Keratinocyte (primary cell): ENCODE measurements at regions not wholly inside any gene's neighbourhood (a gene's known extent, or its start where the extent isn't known, plus 50 kb on each side); places are given as distances from the start of the nearest gene placed in this dataset.

Experiments used
- DNase-seq: peaks from one replicate; pipeline ENCODE4 v3.0.0-alpha.2; 2011; ENCODE audit warnings: low read depth, missing footprints, low spot score
- FAIRE-seq: peaks from 2 replicates; lab custom pipeline; 2011; peaks lifted over from hg19 to GRCh38; lab: Jason Lieb, UNC
- H2AFZ ChIP-seq: 2 replicates; pipeline ENCODE4 v1.6.0; 2012; ENCODE audit warnings: low read length, control low read depth, inconsistent platforms; ENCODE audit not compliant: control insufficient read depth
- H3K27ac ChIP-seq: 2 replicates; pipeline ENCODE4 v1.5.1; 2011; ENCODE audit warnings: low read length; ENCODE audit not compliant: control insufficient read depth, insufficient read depth
- H3K27me3 ChIP-seq: 3 replicates; pipeline ENCODE4 v1.6.0; 2011; ENCODE audit warnings: low read length; ENCODE audit not compliant: control insufficient read depth, insufficient read depth; ENCODE audit errors: extremely low read depth
- H3K36me3 ChIP-seq, 2 experiments: 2 replicates in 1 of 2; 3 replicates in 1 of 2; pipeline ENCODE4 v1.5.1; 2011; ENCODE audit warnings: low read length in 2 of 2, mild to moderate bottlenecking in 1 of 2; ENCODE audit not compliant: control insufficient read depth in 2 of 2, insufficient read depth in 2 of 2; ENCODE audit errors: extremely low read depth in 1 of 2
- H3K4me1 ChIP-seq: 3 replicates; pipeline ENCODE4 v1.5.1; 2011; ENCODE audit warnings: low read length; ENCODE audit not compliant: control insufficient read depth, insufficient read depth; ENCODE audit errors: extremely low read depth
- H3K4me2 ChIP-seq: 3 replicates; pipeline ENCODE4 v1.6.0; 2011; ENCODE audit warnings: low read depth, low read length; ENCODE audit not compliant: control insufficient read depth, insufficient read depth; ENCODE audit errors: extremely low read depth
- H3K4me3 ChIP-seq, 3 experiments: fragments of 200-600 bp in 1 of 3; sonication (generic) in 1 of 3; 2 replicates in 2 of 3; 3 replicates in 1 of 3; pipeline ENCODE4 v1.5.1; 2011 to 2016; ENCODE audit warnings: low read length in 3 of 3, mild to moderate bottlenecking in 3 of 3, control low read depth in 2 of 3, inconsistent platforms in 1 of 3, low read depth in 1 of 3, mixed read lengths in 1 of 3, mixed run types in 1 of 3, moderate library complexity in 1 of 3; ENCODE audit not compliant: control insufficient read depth in 2 of 3, insufficient read depth in 2 of 3; ENCODE audit errors: extremely low read depth in 1 of 3
- H3K79me2 ChIP-seq: 2 replicates; pipeline ENCODE4 v1.6.0; 2012; ENCODE audit warnings: low read length; ENCODE audit not compliant: control insufficient read depth, insufficient read depth
- H3K9ac ChIP-seq: 3 replicates; pipeline ENCODE4 v1.6.0; 2011; ENCODE audit warnings: low read length; ENCODE audit not compliant: control insufficient read depth, insufficient read depth; ENCODE audit errors: extremely low read depth
- H3K9me1 ChIP-seq: 3 replicates; pipeline ENCODE4 v1.6.0; 2011; ENCODE audit warnings: low read length; ENCODE audit not compliant: control insufficient read depth, insufficient read depth; ENCODE audit errors: extremely low read depth
- H3K9me3 ChIP-seq: 2 replicates; pipeline ENCODE4 v1.5.1; 2012; ENCODE audit warnings: low read depth, low read length; ENCODE audit not compliant: control insufficient read depth
- H4K20me1 ChIP-seq: 3 replicates; pipeline ENCODE4 v1.6.0; 2011; ENCODE audit warnings: low read length; ENCODE audit not compliant: control insufficient read depth, insufficient read depth; ENCODE audit errors: extremely low read depth
- CTCF ChIP-seq, 3 experiments: IDR thresholded peaks in 1 of 3; conservative IDR thresholded peaks in 1 of 3; optimal IDR thresholded peaks in 1 of 3; 2 replicates in 2 of 3; 3 replicates in 1 of 3; pipeline versions ENCODE3 to v1.5.1; 2011; ENCODE audit warnings: low read length in 3 of 3, mild to moderate bottlenecking in 3 of 3, moderate library complexity in 2 of 3, control low read depth in 1 of 3, inconsistent platforms in 1 of 3; ENCODE audit not compliant: insufficient read depth in 2 of 3; ENCODE audit errors: extremely low read depth in 1 of 3
- EZH2 ChIP-seq: IDR thresholded peaks from one replicate; pipeline ENCODE4 v1.6.1; 2012; ENCODE audit warnings: inconsistent platforms, mild to moderate bottlenecking, low read length, moderate library complexity
- dilution Hi-C: fragments of 300-500 bp; cut with MboI; formaldehyde crosslinking; loops from one replicate; pipeline ENCODE4 v1.7.0; 2020; ENCODE audit warnings: low sequenced_read_pairs; ENCODE audit not compliant: extremely low pct_ligation_motif_present

- TF ChIP-seq CTCF (optimal IDR thresholded peaks at IDR 0.05 in 1 of 3, IDR thresholded peaks at IDR 0.05 in 1 of 3, conservative IDR thresholded peaks at IDR 0.05 in 1 of 3; ENCODE audit: extremely low read depth in 1 of 3, insufficient read depth in 2 of 3, low read length in 3 of 3) (peak; percentile 67 to 82 (median 79)), EZH2 (no peak)
- DNase-seq (no peak), FAIRE-seq (peak; percentile 98)
- Histone ChIP-seq H3K79me2 (no peaks in the 10 kb centered on the region), H3K27me3 (no peaks in the 10 kb centered on the region), H3K9ac (no peak overlapping the region), H3K27ac (no peak overlapping the region), H2AFZ (no peak overlapping the region), H3K4me1 (no peaks in the 10 kb centered on the region), H3K9me1 (no peaks in the 10 kb centered on the region), H3K9me3 (no peaks in the 10 kb centered on the region), H3K4me3 (no peak overlapping the region), H4K20me1 (no peaks in the 10 kb centered on the region), H3K36me3 (no peaks in the 10 kb centered on the region), H3K4me2 (no peak overlapping the region)
- dilution Hi-C loops = no loop called here
These were observed 97.3 kb upstream of the DCLK2 start for GRCh38 chr4:149980941-149981340.

DNA sequence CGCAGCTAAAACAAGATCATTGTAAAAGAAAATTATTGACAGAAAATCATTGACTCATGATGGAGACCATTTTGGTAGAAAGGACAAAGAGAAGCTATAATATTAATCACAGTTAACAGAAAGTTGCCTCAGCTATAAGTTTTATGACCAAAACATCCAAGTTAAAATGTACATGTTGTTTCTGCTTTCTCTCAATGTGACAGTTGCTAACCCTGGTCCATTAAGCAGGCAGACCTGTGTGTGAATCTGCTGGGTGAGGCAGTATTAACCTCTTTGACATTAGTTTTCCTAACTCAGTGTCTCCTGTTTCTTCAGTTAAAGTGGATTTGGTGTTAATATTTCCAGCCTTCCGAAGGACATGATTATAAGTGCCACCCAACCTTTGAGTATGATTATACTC is 94.8 kb upstream of the DCLK2 start:
- Histone ChIP-seq H3K79me2 (no peaks in the 10 kb centered on the region), H3K9ac (no peak overlapping the region), H3K27me3 (no peaks in the 10 kb centered on the region), H2AFZ (no peak overlapping the region), H3K4me3 (no peak overlapping the region), H3K9me1 (no peaks in the 10 kb centered on the region), H4K20me1 (no peaks in the 10 kb centered on the region), H3K36me3 (no peaks in the 10 kb centered on the region), H3K4me1 (no peaks in the 10 kb centered on the region), H3K9me3 (no peaks in the 10 kb centered on the region), H3K27ac (no peak overlapping the region), H3K4me2 (no peak overlapping the region)
- no peak for FAIRE-seq
- dilution Hi-C loops = no loop called here
- no peak for DNase-seq
- no peak for TF ChIP-seq EZH2
- no peak for TF ChIP-seq CTCF (optimal IDR thresholded peaks at IDR 0.05 in 1 of 3, IDR thresholded peaks at IDR 0.05 in 1 of 3, conservative IDR thresholded peaks at IDR 0.05 in 1 of 3; ENCODE audit: extremely low read depth in 1 of 3, insufficient read depth in 2 of 3, low read length in 3 of 3)
